ENCODE measurements at regions not wholly inside any gene's neighbourhood (a gene's known extent, or its start where the extent isn't known, plus 50 kb on each side); places are given as distances from the start of the nearest gene placed in this dataset.

DNA sequence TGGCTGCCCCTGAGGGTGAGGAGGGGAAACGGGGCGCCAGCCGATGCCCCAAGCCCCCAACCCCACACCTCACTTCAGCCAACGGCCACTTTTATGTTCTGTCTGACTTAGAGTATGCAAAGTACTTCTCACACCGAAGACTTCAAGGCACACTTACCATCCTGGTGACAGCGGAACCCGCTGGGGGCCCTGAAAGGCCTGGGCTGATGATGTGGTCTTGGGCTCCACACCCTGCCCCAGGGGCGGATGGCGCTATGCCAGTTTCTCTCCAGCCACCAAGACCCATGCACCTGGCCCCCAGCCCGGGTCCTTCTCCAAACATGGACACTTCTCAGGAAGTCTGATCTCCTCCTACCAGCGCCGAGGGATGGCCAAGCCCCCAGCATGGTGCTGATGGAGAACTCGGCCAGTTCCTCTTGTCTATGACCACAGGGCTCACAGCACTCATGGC is 175.4 kb downstream of the CTTN start:
- TF ChIP-seq, protein P1, sequence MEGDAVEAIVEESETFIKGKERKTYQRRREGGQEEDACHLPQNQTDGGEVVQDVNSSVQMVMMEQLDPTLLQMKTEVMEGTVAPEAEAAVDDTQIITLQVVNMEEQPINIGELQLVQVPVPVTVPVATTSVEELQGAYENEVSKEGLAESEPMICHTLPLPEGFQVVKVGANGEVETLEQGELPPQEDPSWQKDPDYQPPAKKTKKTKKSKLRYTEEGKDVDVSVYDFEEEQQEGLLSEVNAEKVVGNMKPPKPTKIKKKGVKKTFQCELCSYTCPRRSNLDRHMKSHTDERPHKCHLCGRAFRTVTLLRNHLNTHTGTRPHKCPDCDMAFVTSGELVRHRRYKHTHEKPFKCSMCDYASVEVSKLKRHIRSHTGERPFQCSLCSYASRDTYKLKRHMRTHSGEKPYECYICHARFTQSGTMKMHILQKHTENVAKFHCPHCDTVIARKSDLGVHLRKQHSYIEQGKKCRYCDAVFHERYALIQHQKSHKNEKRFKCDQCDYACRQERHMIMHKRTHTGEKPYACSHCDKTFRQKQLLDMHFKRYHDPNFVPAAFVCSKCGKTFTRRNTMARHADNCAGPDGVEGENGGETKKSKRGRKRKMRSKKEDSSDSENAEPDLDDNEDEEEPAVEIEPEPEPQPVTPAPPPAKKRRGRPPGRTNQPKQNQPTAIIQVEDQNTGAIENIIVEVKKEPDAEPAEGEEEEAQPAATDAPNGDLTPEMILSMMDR (conservative IDR thresholded peaks at IDR 0.05 in 1 of 2, IDR thresholded peaks at IDR 0.05 in 1 of 2; ENCODE audit: low read depth in 1 of 2, low read length in 2 of 2): no peak
- no peak for TF ChIP-seq EZH2 (IDR thresholded peaks at IDR 0.05; ENCODE audit: low read length, missing control alignments)
